GM23338 (cell line): ENCODE measurements at regions not wholly inside any gene's neighbourhood (a gene's known extent, or its start where the extent isn't known, plus 50 kb on each side); places are given as distances from the start of the nearest gene placed in this dataset.

ENCODE experiments used
- CREB1 ChIP-seq: fragments of 250-450 bp; sonication (Bioruptor Pico); IDR thresholded peaks from 2 replicates; pipeline ENCODE4 v1.5.0; 2020; ENCODE audit warnings: low read depth, mild to moderate bottlenecking, moderate library complexity
- EZH2 ChIP-seq: fragments of 200-600 bp; sonication (generic); IDR thresholded peaks from one replicate; pipeline ENCODE4 v1.8.0; 2017; ENCODE audit warnings: antibody characterized with exemption, mild to moderate bottlenecking, low read depth; ENCODE audit not compliant: unreplicated experiment
- EZH2phosphoT487 ChIP-seq: fragments of 200-600 bp; sonication (generic); IDR thresholded peaks from one replicate; pipeline ENCODE4 v1.8.1; 2018; ENCODE audit warnings: antibody characterized with exemption; ENCODE audit not compliant: unreplicated experiment
- JUNB ChIP-seq: IDR thresholded peaks from one replicate; pipeline ENCODE4 v1.6.1; 2016; ENCODE audit warnings: antibody characterized with exemption; ENCODE audit not compliant: unreplicated experiment
- POLR2AphosphoS5 ChIP-seq: IDR thresholded peaks from 2 replicates; pipeline ENCODE4 v1.6.1; 2016; ENCODE audit warnings: antibody characterized with exemption, low read depth
- ZNF331 ChIP-seq: fragments of 250-450 bp; sonication (Bioruptor Pico); IDR thresholded peaks from 2 replicates; pipeline ENCODE4 v1.5.0; 2020; ENCODE audit warnings: low read depth, mild to moderate bottlenecking, moderate library complexity
- TF ChIP-seq, protein P1 (sequence below), 2 experiments: fragments of 200-600 bp in 1 of 2; sonication (generic) in 1 of 2; conservative IDR thresholded peaks; 2 replicates each; pipeline versions ENCODE4 v1.5.1 to v1.6.1; 2016 to 2017; ENCODE audit warnings: antibody characterized with exemption in 2 of 2, low read depth in 2 of 2, mild to moderate bottlenecking in 2 of 2, moderate library complexity in 1 of 2
- TF ChIP-seq, protein P2 (sequence below): IDR thresholded peaks from one replicate; pipeline ENCODE4 v1.6.1; 2018; ENCODE audit warnings: antibody characterized with exemption; ENCODE audit not compliant: unreplicated experiment

DNA sequence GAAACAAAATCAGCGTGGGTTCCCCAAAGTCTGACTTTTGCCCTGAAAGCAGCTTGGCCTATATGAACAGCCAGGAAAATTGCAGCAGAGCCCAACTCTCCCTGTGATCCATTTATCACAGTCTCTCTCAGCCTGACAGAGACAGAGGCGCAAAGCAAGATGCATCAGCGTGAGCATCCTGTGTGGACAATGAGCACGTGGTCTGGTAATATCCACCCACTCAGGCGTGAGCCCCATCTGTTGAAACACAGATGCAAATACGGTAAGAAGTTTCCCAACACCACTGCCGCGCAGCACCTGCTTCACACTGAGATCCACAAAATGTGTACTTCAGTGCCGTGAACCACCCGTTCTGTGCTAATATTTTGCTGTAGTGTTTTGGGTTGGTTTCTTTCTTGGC lies 114.6 kb downstream of the MRPL36 start:
- no peak for TF ChIP-seq POLR2AphosphoS5
- TF ChIP-seq, protein P1, sequence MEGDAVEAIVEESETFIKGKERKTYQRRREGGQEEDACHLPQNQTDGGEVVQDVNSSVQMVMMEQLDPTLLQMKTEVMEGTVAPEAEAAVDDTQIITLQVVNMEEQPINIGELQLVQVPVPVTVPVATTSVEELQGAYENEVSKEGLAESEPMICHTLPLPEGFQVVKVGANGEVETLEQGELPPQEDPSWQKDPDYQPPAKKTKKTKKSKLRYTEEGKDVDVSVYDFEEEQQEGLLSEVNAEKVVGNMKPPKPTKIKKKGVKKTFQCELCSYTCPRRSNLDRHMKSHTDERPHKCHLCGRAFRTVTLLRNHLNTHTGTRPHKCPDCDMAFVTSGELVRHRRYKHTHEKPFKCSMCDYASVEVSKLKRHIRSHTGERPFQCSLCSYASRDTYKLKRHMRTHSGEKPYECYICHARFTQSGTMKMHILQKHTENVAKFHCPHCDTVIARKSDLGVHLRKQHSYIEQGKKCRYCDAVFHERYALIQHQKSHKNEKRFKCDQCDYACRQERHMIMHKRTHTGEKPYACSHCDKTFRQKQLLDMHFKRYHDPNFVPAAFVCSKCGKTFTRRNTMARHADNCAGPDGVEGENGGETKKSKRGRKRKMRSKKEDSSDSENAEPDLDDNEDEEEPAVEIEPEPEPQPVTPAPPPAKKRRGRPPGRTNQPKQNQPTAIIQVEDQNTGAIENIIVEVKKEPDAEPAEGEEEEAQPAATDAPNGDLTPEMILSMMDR (conservative IDR thresholded peaks at IDR 0.05; ENCODE audit: low read depth in 2 of 2) = no peak
- TF ChIP-seq CREB1 = no peak
- no peak for TF ChIP-seq EZH2
- no peak for TF ChIP-seq EZH2phosphoT487
- no peak for TF ChIP-seq JUNB
- TF ChIP-seq, protein P2, sequence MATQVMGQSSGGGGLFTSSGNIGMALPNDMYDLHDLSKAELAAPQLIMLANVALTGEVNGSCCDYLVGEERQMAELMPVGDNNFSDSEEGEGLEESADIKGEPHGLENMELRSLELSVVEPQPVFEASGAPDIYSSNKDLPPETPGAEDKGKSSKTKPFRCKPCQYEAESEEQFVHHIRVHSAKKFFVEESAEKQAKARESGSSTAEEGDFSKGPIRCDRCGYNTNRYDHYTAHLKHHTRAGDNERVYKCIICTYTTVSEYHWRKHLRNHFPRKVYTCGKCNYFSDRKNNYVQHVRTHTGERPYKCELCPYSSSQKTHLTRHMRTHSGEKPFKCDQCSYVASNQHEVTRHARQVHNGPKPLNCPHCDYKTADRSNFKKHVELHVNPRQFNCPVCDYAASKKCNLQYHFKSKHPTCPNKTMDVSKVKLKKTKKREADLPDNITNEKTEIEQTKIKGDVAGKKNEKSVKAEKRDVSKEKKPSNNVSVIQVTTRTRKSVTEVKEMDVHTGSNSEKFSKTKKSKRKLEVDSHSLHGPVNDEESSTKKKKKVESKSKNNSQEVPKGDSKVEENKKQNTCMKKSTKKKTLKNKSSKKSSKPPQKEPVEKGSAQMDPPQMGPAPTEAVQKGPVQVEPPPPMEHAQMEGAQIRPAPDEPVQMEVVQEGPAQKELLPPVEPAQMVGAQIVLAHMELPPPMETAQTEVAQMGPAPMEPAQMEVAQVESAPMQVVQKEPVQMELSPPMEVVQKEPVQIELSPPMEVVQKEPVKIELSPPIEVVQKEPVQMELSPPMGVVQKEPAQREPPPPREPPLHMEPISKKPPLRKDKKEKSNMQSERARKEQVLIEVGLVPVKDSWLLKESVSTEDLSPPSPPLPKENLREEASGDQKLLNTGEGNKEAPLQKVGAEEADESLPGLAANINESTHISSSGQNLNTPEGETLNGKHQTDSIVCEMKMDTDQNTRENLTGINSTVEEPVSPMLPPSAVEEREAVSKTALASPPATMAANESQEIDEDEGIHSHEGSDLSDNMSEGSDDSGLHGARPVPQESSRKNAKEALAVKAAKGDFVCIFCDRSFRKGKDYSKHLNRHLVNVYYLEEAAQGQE = no peak
- no peak for TF ChIP-seq ZNF331 (CRISPR knock-in tag)
